NCI-H1105 (cell line): ENCODE measurements at regions not wholly inside any gene's neighbourhood (a gene's known extent, or its start where the extent isn't known, plus 50 kb on each side); places are given as distances from the start of the nearest gene placed in this dataset.
"Not testable (repeated sequence)": the region's sequence is repeated elsewhere in the genome, so short reads cannot be mapped to it uniquely, and the experiment has no call there.

Experiments used
- DNase-seq: peaks from one replicate; lab custom pipeline; 2025; lab: John Stamatoyannopoulos, UW

DNA sequence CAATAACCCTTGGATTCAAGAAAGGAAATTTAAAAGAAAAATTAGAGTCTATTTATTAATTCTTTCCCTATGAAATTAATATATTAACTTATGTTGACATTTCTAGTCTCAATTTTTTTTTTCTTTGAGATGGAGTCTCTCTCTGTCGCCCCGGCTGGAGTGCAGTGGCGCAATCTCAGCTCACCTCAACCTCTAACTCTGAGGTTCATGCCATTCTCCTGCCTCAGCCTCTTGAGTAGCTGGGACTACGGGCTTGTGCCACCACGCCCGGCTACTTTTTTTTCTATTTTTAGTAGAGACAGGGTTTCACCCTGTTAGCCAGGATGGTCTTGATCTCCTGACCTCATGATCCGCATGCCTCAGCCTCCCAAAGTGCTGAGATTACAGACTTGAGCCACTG lies 411.7 kb upstream of the GRAMD2B start:
- DNase-seq = not testable (repeated sequence)

DNA sequence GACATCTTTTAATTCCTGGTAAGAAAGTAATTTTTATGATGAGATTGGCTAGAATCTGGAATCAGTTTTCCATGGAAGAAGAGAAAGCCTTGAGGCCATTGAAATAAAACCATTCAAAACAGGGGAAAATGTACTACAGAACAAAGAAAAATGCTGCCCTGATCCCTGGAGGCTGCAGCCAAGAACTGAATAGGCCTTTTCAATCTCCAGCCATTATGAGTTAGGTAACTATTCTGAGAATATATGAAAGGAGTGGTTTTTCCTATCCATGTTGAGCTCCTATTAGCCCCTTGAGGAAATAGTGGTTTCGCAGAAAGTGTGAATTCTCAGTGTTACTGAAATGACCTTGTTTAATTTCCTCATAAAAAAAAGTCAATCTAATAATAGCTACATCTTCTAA lies 408.5 kb upstream of the GRAMD2B start:
- DNase-seq = no peak

DNA sequence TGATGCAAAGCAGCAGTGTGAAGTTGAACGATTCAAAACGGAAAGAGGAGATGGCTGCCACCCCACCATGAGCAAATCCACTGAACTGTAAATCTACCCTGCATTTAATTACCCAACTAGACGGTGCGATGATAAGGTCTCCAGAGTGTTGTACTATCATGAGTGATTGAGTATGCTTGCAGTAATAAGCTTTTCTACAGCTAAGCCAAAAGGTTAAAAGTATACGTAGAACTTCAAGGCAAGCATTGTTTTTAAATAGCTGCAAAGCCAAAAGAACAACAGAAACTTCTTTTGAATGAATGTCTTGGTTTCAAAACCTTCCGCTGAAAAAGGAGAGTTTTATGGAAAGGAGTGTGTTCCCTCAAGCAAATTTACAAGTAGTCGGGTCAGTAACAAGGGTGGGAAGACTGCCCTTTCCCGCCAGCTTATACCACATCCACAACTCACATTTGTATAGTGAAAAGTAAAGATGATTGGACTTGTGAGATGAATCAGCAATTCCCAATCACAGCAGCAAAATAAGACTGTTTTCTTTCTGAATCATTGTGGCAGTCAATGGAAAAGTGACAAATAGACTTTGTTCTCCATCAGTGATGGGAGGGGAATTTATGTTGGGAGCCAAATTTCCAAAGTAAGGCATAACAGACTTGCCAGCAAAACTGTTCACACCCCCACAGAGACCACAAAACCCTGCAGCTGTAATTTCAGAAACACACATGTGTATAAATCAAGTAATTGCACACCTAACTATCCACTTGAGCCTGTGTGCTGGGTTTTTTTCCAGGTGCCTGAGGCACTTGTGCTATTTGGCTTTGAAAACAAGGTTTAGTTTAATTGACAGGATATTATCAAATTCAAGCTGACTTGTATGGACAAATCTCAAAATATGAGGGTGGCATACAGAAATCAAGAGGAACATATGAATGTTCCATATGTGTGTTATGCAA lies 407.7 kb upstream of the GRAMD2B start:
- DNase-seq = peak; percentile 46

DNA sequence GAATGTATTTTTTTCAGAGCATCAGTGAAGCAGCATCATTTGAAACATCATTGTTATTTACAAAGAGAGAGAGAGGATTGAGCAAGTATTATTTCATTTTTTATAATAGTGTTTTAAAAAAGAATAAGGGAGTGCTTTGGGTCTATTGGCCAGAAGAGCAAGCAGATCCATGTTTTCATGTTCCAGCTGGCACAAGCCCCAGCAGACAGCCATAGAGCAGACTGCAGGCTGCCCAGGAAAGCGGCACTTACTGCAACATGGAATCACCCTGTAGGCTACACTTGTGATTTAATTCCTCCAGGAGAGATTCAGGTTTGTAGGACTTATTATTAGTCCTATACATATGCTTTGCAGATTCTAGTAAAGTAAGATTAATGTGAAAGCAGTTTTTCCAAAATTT lies 407.0 kb upstream of the GRAMD2B start:
- DNase-seq = no peak

DNA sequence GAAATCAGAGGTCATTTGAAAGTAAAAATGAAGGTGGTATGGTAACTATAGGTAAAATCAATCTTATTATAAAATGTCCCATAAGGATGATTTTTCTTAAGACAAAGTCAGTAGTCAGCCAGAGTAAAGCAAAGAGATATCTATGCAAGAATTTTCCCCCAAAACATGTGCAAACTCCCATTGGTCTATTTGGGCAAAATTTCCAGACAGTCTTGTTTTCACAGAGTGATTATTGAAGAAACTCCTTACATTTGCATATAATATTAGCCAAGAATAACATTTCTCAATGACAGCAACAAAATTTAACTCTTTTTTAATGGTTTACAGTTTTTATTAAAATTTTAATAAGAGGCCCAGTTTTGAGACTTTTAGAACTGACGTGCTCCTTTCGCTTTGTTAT lies 406.1 kb upstream of the GRAMD2B start:
- no peak for DNase-seq

GRCh38 chr5:126020770-126021169 lies 402.4 kb upstream of the GRAMD2B start:
- no peak for DNase-seq

- no peak for DNase-seq
Measured at GRCh38 chr5:126023994-126024441, 399.2 kb upstream of the GRAMD2B start.

GRCh38 chr5:126027149-126027548 lies 396.1 kb upstream of the GRAMD2B start:
- DNase-seq = no peak

DNA sequence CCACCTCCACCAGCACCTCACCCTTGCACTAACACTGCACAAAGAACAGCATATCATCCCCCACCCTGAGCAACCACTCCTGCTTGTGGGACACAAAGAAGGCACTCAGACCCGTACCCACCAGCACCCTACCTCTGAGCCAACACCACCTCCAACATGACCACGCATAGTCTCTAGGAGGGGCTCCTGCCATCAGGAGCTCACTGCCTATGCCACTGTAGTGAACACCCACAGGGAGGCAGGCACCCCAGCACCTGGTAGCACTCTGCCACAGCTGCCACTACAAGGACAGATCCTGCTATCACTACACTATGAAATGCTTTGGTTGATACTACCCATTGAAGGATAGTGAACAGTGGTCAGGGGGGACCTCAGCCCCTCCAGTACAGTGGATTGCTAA lies 395.6 kb upstream of the GRAMD2B start:
- no peak for DNase-seq

GRCh38 chr5:126028336-126028735 lies 394.9 kb upstream of the GRAMD2B start:
- DNase-seq = no peak

- not testable (repeated sequence) for DNase-seq
Measured at GRCh38 chr5:126029282-126029681, 393.9 kb upstream of the GRAMD2B start.

DNA sequence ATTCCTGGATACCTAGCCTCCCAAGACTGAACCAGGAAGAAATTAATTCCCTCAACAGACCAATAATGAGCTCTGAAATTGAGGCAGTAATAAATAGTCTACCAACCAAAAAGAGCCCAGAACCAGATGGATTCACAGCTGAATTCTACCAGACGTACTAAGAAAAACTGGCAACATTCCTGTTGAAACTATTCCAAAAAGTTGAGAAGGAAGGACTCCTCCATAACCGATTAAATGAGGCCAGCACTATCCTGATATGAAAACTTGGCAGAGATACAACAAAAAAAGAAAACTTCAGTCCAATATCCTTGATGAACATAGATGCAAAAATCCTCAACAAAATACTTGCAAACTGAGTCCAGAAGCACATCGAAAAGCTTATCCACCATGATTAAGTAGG lies 392.5 kb upstream of the GRAMD2B start:
- DNase-seq = no peak

DNA sequence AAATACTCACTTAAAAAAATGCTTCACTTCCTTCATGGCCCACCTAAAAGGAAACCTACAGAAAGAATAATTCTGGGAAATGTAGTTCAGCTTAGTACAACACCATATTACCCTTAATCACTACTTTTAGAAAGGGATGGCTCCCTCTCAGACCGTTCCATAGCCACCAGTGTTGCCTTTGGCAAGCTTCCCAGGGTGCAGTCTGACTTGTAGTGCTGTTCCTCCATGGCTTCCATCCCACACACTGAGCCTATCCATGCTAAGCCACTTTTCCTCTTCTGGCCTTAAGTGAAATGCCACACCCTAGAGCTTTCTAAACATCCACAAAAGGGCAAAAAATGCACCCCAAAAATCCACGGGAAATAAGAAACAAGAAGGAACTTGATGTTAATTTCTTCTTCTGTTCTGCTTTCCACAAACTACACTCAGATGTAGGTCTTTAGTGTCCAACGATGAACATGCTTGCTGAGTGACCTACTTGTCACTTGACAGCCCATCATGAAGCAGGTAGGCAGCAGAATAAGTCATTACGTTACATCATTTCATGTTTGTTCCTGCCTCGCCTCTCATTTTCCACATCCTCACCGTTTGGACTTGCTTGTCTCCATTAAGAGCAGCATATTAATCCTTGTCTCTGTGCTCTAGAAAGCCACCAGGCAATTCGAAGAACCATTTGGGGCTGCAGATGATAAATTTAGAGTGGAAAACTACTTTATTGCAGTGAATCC lies 391.1 kb upstream of the GRAMD2B start:
- no peak for DNase-seq

DNA sequence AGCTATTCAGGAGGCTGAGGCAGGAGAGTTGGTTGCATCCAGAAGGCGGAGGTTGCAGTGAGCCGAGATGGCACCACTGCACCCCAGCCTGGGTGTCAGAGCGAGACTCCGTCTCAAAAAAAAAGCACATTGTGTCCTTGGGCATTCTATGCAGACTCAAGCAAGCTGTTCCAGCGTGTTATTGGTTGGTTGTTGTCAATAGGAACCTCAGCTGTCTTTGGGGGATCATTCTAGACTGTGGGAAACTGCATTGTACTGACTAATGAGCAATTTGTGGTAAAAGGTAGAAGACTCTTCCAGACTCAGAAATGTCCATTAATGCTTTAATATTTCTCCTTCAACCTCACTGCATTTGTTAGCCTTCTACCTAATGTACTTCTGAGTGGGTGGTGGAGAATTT lies 379.5 kb upstream of the GRAMD2B start:
- no peak for DNase-seq

DNA sequence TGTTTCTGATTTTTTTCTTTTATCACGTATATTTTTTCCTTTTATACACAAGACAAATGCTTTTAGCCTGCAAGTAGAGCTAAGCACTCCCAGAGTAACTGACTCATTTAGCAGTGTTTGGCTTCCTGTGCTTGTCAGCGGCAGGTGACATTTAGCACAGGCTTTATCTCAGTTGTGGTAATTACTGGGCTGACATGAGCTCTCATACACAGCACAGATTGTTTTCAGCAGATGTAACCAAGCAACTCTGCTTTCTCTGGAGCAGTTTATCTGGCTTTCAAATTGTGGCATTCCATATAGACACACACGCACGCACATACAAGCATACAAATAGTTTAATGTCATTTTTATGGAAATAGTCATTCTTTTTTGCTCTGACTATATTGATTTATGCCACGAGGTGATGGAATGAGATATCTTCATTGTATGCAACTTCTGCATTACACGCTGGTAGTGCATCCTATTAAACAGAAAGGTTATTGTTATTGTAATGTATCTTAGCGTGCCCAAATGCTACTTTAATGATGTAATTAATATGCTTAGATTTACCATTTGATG lies 379.0 kb upstream of the GRAMD2B start:
- DNase-seq = peak; percentile 67

- DNase-seq = no peak
Measured at GRCh38 chr5:126044931-126045565, 378.2 kb upstream of the GRAMD2B start.

- DNase-seq = no peak
Measured at GRCh38 chr5:126046318-126046717, 376.9 kb upstream of the GRAMD2B start.

DNA sequence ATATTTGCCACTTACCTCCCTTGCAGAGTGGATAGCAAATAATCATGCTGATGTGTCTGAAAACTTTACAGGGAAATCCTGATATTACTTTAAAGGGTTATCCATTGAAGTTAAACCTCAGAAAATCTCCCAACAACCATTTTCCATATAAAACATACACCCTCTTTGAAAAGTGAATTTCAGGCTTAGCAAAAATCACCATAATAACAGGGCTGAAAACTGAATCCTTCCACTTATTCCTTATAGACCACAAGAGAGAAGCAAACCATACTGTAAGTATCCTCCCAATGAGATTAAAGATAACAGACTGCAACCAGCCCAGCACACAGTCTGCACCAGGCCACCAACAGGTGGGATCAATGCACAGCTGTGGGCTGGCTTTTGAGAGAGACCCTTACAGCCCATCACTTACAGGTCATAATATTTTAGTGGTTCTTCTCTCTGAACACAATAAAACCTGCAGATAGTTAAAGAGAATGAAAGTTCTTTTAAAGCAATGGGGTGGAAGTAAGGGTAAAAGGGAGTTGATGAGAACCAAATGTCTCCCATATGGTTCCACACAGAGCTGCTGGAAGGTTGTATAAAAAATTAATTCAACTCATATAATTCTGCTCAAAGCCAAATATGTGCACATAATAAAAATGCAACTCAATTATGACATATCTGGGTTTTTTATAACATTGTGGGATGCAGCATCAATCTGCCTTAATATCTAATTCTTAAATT lies 376.2 kb upstream of the GRAMD2B start:
- DNase-seq = no peak

GRCh38 chr5:126052120-126052519 lies 371.1 kb upstream of the GRAMD2B start:
- DNase-seq = no peak

- no peak for DNase-seq
Measured at GRCh38 chr5:126052791-126053190, 370.4 kb upstream of the GRAMD2B start.

GRCh38 chr5:126053630-126054029 lies 369.6 kb upstream of the GRAMD2B start:
- DNase-seq = no peak
